A172 (cell line): ENCODE measurements at regions not wholly inside any gene's neighbourhood (a gene's known extent, or its start where the extent isn't known, plus 50 kb on each side); places are given as distances from the start of the nearest gene placed in this dataset.
A peak's percentile ranks its signal among the peaks of the same experiment; 100 is the strongest.

ENCODE experiments used
- DNase-seq: peaks from one replicate; pipeline ENCODE4 v3.0.0-alpha.2; 2015; ENCODE audit warnings: low spot score

GRCh38 chr1:112788054-112788453 is 72.9 kb upstream of the PPM1J start:
- no peak for DNase-seq

DNA sequence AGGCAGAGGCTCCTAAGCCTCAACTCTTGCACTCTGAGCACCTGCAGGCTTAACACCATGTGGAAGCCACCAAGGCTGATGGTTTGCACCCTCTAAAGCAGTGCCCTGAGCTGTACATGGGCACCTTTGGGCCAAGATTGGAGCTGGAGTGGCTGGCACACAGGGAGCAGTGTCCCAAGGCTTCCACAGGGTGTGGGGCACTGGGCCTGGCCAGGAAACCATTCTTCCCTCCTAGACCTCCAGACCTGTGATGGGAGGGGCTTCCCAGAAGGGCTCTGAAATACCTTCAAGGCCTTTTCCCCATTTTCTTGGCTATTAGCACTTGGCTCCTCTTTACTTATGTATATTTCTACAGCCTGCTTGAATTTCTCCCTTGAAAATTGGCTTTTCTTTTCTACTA is 67.9 kb upstream of the PPM1J start:
- no peak for DNase-seq

GRCh38 chr1:112779665-112780526 is 64.8 kb upstream of the PPM1J start:
- no peak for DNase-seq

- no peak for DNase-seq
These were observed 63.0 kb upstream of the PPM1J start for GRCh38 chr1:112778137-112778536.

DNA sequence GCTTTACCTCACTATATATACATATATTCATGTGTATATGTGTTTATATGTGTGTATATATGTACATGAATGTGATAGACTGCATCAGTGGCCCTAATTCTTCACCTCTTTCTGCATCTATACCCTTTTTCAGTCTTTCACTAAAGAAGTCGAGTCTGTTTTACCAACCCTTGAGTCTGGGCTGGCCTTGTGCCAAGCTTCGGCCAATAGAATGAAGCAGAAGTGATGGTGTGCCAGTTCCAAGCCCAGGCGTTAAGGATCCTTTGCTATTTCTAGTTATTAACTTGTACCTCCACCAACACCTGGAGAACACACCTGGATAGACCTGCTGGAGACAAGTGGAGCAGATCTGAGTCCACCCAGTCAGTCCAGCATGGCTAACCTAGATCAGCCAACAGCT is 61.6 kb upstream of the PPM1J start:
- no peak for DNase-seq

DNA sequence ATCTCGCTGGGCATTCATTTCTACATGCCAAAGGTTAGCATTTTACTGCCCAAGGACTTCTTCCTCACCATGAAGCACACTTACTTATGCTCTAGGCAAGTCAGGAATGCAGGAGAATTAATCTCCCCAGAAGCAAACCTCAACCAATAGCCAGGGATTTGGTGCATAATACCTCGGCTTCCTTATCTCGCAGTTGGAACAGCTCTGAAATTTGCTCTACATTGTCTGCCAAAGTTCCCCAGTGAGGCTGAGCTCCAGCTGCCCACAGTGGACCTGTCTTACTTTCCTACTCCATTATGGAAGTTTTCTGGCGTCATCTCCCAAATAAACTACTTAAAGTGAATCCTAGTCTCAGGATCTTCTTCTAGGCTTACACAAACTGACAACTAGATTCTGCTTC is 57.6 kb upstream of the PPM1J start:
- no peak for DNase-seq

DNA sequence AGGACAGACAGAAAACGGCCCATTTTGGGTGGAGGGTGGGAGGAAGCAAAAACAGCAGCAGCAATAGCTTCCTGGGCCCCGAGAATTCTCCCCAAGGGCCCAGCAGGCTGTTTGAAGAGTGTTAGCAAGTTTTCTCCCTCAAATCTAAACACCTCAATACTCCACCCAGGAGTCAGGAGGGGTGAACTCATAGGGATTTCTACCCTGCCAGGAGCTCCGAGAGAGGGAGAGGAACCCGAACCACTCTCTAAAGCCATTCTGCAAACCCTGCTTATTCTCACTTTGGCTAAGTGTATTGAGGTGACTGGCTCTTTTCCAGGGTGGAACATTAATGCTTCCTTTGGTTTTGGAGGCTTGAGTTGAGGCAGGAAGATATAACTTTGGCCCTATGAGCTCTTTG is 55.6 kb upstream of the PPM1J start:
- no peak for DNase-seq

DNA sequence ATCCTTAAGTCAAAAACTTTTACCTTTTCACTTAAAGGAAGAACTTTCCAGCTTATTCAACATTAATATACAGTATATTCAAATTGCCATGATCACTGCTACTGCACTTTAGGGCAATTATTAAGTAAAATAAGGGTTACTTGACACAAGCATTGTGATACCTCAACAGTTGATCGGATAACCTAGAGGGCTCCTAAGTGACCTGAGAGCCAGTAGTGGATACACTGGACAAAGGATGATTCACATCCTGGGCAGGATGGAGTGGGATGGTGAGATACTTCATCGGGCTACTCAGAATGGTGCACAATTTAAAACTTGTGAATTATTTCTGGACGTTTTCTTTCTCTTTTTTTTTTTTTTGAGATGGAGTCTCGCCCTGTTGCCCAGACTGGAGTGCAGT is 54.5 kb upstream of the PPM1J start:
- DNase-seq: peak; percentile 33

GRCh38 chr1:112767646-112768045 is 52.5 kb upstream of the PPM1J start:
- DNase-seq: no peak
